SU-DHL-6 (cell line): ENCODE measurements at regions not wholly inside any gene's neighbourhood (a gene's known extent, or its start where the extent isn't known, plus 50 kb on each side); places are given as distances from the start of the nearest gene placed in this dataset.

Experiments
- H2AFZ ChIP-seq: fragments of 200-600 bp; sonication (generic); 2 replicates; pipeline ENCODE4 v1.6.1; 2014; ENCODE audit warnings: low read depth, mild to moderate bottlenecking, moderate library complexity, mixed read lengths, antibody characterized with exemption, low read length; ENCODE audit not compliant: severe bottlenecking
- H3F3A ChIP-seq: fragments of 200-600 bp; shearing (Covaris generic); 2 replicates; pipeline ENCODE4 v1.6.0; 2016; ENCODE audit warnings: antibody characterized with exemption, mild to moderate bottlenecking; ENCODE audit not compliant: insufficient read depth
- H3K27ac ChIP-seq: fragments of 200-600 bp; sonication (generic); 2 replicates; pipeline ENCODE4 v1.5.1; 2016; ENCODE audit warnings: low read depth, mild to moderate bottlenecking, low read length, moderate library complexity, mixed read lengths
- H3K27me3 ChIP-seq: fragments of 200-600 bp; sonication (generic), shearing (Covaris generic); 2 replicates; pipeline ENCODE4 v1.6.0; 2014; ENCODE audit warnings: mild to moderate bottlenecking, low read length
- H3K36me3 ChIP-seq: fragments of 200-600 bp; sonication (generic); 2 replicates; pipeline ENCODE4 v1.6.1; 2014; ENCODE audit warnings: mild to moderate bottlenecking, low read length, mixed read lengths
- H3K4me2 ChIP-seq: fragments of 300-600, 200-600 bp; shearing (Covaris generic), sonication (generic); 2 replicates; pipeline ENCODE4 v1.6.0; 2014; ENCODE audit warnings: low read length, low read depth, mild to moderate bottlenecking; ENCODE audit not compliant: poor library complexity, severe bottlenecking
- H3K4me3 ChIP-seq: fragments of 200-600 bp; sonication (generic); 2 replicates; pipeline ENCODE4 v1.5.1; 2014; ENCODE audit warnings: antibody characterized with exemption, low read length, mild to moderate bottlenecking, mixed read lengths; ENCODE audit not compliant: insufficient read depth, poor library complexity, severe bottlenecking
- H3K79me2 ChIP-seq: fragments of 200-600 bp; sonication (generic); 2 replicates; pipeline ENCODE4 v1.6.1; 2014; ENCODE audit warnings: mild to moderate bottlenecking, low read length, moderate library complexity; ENCODE audit not compliant: insufficient read depth
- H3K9ac ChIP-seq: fragments of 200-600 bp; sonication (generic); 2 replicates; pipeline ENCODE4 v1.7.0; 2014; ENCODE audit warnings: mild to moderate bottlenecking, low read length
- H3K9me2 ChIP-seq: fragments of 200-600 bp; sonication (generic); replicated peaks from 2 replicates; pipeline ENCODE4 v1.6.1; 2014; ENCODE audit warnings: low read length; ENCODE audit not compliant: insufficient read depth
- H3K9me3 ChIP-seq: fragments of 200-600 bp; sonication (generic); 2 replicates; pipeline ENCODE4 v1.6.1; 2014; ENCODE audit warnings: low read length, mixed read lengths; ENCODE audit not compliant: insufficient read depth
- H4K20me1 ChIP-seq: fragments of 200-600 bp; sonication (generic); 2 replicates; pipeline ENCODE4 v1.6.1; 2014; ENCODE audit warnings: low read depth, mild to moderate bottlenecking, antibody characterized with exemption, low read length, moderate library complexity, mixed read lengths
- EZH2phosphoT487 ChIP-seq: fragments of 200-600 bp; sonication (generic), shearing (Covaris generic); conservative IDR thresholded peaks from 2 replicates; pipeline ENCODE4 v1.6.1; 2018; ENCODE audit warnings: mild to moderate bottlenecking, antibody characterized with exemption, low read length, moderate library complexity, mixed read lengths
- TF ChIP-seq, protein P1 (sequence below): fragments of 200-600 bp; sonication (generic); IDR thresholded peaks from one replicate; pipeline ENCODE4 v1.5.1; 2017; ENCODE audit warnings: antibody characterized with exemption, mild to moderate bottlenecking, low read length, moderate library complexity; ENCODE audit not compliant: insufficient read depth, poor library complexity, severe bottlenecking

DNA sequence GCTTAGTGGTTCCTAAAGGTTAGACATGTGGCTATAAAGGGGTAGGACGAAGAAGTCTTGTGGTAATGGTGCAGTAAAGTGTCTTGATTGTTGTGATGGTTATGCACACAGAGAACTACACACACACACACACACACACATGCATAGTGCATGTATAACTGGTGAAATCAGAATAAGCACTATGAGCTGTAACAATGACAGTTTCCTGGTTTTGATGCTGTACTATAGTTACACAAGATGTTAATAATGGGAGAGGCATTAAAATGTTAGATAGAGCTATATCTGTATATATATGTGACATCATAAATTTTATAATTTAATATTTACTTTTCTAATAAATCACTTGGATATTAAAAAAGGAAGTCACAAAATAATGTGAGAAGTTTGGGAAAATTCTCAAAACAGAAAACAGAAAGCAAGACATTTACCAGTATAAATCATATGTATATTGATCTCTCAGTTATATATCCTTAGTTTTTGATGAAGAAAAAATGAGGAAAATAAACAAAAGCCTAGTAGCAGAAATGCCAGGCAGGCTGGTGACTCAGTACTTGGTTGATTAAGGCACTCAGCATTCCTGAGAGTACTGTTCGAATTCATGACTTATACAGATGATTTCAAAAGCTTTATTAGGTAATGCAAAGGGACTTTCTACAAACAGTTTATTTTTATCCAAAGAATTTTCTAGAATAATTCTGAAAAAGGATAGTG is 350.5 kb upstream of the DAB2 start:
- no peaks in the 10 kb centered on the region for H3K9me2 ChIP-seq
- no peak overlapping the region for H2AFZ ChIP-seq
- H3K36me3 ChIP-seq: no peaks in the 10 kb centered on the region
- H3K4me3 ChIP-seq: no peak overlapping the region
- TF ChIP-seq, protein P1, sequence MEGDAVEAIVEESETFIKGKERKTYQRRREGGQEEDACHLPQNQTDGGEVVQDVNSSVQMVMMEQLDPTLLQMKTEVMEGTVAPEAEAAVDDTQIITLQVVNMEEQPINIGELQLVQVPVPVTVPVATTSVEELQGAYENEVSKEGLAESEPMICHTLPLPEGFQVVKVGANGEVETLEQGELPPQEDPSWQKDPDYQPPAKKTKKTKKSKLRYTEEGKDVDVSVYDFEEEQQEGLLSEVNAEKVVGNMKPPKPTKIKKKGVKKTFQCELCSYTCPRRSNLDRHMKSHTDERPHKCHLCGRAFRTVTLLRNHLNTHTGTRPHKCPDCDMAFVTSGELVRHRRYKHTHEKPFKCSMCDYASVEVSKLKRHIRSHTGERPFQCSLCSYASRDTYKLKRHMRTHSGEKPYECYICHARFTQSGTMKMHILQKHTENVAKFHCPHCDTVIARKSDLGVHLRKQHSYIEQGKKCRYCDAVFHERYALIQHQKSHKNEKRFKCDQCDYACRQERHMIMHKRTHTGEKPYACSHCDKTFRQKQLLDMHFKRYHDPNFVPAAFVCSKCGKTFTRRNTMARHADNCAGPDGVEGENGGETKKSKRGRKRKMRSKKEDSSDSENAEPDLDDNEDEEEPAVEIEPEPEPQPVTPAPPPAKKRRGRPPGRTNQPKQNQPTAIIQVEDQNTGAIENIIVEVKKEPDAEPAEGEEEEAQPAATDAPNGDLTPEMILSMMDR: no peak
- TF ChIP-seq EZH2phosphoT487: no peak
- H3K9ac ChIP-seq: no peak overlapping the region
- H4K20me1 ChIP-seq: no peaks in the 10 kb centered on the region
- H3K9me3 ChIP-seq: no peaks in the 10 kb centered on the region
- no peaks in the 10 kb centered on the region for H3K79me2 ChIP-seq
- H3K27me3 ChIP-seq: no peaks in the 10 kb centered on the region
- no peak overlapping the region for H3K4me2 ChIP-seq
- no peaks in the 10 kb centered on the region for H3F3A ChIP-seq
- H3K27ac ChIP-seq: no peak overlapping the region

DNA sequence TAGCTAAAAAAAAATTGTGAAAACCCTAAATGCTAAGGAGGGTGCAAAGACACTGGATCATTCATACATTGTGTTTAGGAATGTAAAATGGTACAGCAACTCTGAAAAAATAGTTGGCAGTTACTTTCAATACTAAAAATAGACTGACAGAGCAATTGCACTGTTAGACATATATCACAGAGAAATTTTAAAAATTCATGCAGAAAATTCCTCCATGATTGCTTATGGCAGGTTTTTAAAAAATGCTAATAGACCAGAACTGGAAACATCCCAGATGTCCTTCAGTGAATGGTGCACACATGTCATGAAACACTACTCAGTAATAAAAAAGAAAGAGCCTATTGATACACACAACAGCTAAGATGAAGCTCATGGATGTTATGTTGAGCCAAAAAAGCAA is 349.8 kb upstream of the DAB2 start:
- no peak overlapping the region for H3K4me2 ChIP-seq
- H3K4me3 ChIP-seq: no peak overlapping the region
- no peaks in the 10 kb centered on the region for H3K9me3 ChIP-seq
- no peaks in the 10 kb centered on the region for H3K79me2 ChIP-seq
- no peaks in the 10 kb centered on the region for H3K27me3 ChIP-seq
- H3K9me2 ChIP-seq: no peaks in the 10 kb centered on the region
- H2AFZ ChIP-seq: no peak overlapping the region
- H3K27ac ChIP-seq: no peak overlapping the region
- H3K9ac ChIP-seq: no peak overlapping the region
- no peaks in the 10 kb centered on the region for H3K36me3 ChIP-seq
- TF ChIP-seq, protein P1: no peak
- no peak for TF ChIP-seq EZH2phosphoT487
- no peaks in the 10 kb centered on the region for H3F3A ChIP-seq
- no peaks in the 10 kb centered on the region for H4K20me1 ChIP-seq

DNA sequence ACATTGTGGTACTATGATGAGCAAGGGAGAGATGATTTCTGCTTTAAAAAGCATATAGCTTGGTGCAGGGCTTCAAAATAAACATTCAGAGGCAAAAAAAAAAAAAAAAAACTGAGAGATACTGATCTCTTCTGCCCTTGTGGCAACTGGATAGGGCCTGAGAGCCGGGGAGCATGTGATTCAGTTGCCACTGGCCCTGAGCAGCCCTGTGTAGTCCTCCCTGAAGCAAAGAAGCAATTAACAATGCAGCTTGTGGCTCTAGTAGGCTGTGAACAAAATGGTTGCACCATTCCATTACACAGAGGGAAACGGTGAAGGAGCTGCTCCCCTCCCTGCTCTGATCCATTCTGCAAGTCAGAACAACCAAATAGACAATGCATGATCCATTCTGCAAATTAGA is 347.5 kb upstream of the DAB2 start:
- no peaks in the 10 kb centered on the region for H3K79me2 ChIP-seq
- H3F3A ChIP-seq: no peaks in the 10 kb centered on the region
- no peaks in the 10 kb centered on the region for H3K9me2 ChIP-seq
- no peak for TF ChIP-seq EZH2phosphoT487
- TF ChIP-seq, protein P1: no peak
- H4K20me1 ChIP-seq: no peaks in the 10 kb centered on the region
- no peak overlapping the region for H3K9ac ChIP-seq
- H2AFZ ChIP-seq: no peak overlapping the region
- H3K27me3 ChIP-seq: no peaks in the 10 kb centered on the region
- H3K9me3 ChIP-seq: no peaks in the 10 kb centered on the region
- no peaks in the 10 kb centered on the region for H3K36me3 ChIP-seq
- no peak overlapping the region for H3K4me2 ChIP-seq
- no peak overlapping the region for H3K27ac ChIP-seq
- no peak overlapping the region for H3K4me3 ChIP-seq
